ENCODE measurements at regions not wholly inside any gene's neighbourhood (a gene's known extent, or its start where the extent isn't known, plus 50 kb on each side); places are given as distances from the start of the nearest gene placed in this dataset.
"Not testable (repeated sequence)": the region's sequence is repeated elsewhere in the genome, so short reads cannot be mapped to it uniquely, and the experiment has no call there.

GRCh38 chr13:87186647-87187046 is 484.5 kb upstream of the SLITRK5 start:
- not testable (repeated sequence) for DNase-seq (ENCODE audit: low read depth, low spot score)

- DNase-seq (ENCODE audit: low read depth, low spot score): not testable (repeated sequence)
Measured at GRCh38 chr13:87191485-87191884, 479.7 kb upstream of the SLITRK5 start.

DNA sequence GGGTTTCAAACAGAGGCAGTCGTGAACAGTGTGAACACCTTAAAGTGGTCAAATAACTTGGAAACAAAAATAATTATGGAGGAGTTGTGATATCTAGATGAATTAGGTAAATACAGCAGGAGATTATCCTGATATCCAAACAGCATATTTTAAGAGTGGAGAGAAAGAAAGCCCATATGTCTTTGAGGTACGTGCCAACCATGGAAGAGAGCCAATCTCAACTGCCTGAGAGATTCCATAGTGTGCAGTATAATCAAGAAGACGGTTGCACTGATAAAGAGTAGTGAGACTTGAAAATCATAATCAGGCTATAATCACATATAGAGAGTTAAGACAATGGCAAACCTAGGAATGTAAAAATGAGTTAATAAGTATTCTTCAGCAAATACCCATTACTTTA is 472.8 kb upstream of the SLITRK5 start:
- no peak for DNase-seq (ENCODE audit: low read depth, low spot score)

- DNase-seq (ENCODE audit: low read depth, low spot score): no peak
Measured at GRCh38 chr13:87206708-87207107, 464.5 kb upstream of the SLITRK5 start.

- peak; percentile 11 for DNase-seq (ENCODE audit: low read depth, low spot score)
Measured at GRCh38 chr13:87207280-87208003, 463.7 kb upstream of the SLITRK5 start.

DNA sequence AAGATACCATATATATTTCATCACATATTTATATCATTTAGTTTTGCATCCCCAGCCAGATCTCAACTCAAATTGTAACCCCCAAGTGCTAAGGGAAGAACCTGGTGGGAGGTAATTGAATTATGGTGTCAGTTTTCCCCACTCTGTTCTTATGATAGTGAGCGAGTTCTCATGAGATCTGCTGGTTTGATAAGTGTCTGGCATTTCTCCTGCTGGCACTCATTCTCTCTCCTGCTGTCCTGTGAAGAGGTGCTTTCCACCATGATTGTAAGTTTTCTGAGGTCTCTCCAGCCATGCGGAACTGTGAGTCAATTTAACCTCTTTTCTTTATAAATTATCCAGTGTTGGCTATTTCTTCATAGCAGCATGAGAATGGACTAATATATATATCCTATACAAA is 462.5 kb upstream of the SLITRK5 start:
- DNase-seq (ENCODE audit: low read depth, low spot score): no peak

DNA sequence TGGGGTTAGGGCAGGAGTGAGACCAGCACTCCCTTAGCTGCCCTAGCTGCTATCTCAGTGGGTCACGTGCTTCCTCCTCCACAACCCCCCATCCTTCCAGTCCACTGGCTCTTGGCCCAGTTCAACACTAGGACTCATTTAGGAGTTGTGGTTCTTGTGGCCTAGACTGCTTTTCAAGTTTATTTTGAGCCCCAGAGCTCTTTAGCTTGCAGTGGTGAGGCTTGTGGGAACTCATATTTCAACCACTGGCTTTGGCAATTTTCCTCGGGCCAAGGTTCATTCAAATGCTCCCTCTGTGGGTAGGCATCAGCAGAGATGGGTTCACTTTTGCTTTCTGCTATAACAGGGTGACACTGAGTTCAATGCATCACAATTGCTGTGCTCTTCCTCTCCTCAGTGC is 436.2 kb upstream of the SLITRK5 start:
- DNase-seq (ENCODE audit: low read depth, low spot score): peak; percentile 93

GRCh38 chr13:87235621-87236020 is 435.6 kb upstream of the SLITRK5 start:
- DNase-seq (ENCODE audit: low read depth, low spot score): no peak

GRCh38 chr13:87244256-87244890 is 426.8 kb upstream of the SLITRK5 start:
- no peak for DNase-seq (ENCODE audit: low read depth, low spot score)

DNA sequence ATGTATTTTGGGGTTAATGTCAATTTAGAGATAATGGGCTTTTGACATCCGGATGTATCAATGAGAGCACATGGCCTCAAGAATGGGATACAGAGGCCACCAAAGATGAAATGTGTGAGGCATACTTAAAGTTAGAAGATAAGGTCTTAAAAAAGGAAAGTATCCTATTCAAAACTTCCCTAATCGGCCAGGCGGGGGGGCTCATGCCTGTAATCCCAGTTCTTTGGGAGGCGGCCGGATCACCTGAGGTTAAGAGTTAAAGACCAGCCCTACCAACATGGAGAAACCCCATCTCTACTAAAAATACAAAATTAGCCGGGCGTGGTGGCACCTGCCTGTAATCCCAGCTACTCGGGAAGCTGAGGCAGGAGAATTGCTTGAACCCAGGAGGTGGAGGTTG is 421.3 kb upstream of the SLITRK5 start:
- DNase-seq (ENCODE audit: low read depth, low spot score): not testable (repeated sequence)

GRCh38 chr13:87255394-87255793 is 415.8 kb upstream of the SLITRK5 start:
- no peak for DNase-seq (ENCODE audit: low read depth, low spot score)

GRCh38 chr13:87259479-87260083 is 411.6 kb upstream of the SLITRK5 start:
- DNase-seq (ENCODE audit: low read depth, low spot score): peak; percentile 11

DNA sequence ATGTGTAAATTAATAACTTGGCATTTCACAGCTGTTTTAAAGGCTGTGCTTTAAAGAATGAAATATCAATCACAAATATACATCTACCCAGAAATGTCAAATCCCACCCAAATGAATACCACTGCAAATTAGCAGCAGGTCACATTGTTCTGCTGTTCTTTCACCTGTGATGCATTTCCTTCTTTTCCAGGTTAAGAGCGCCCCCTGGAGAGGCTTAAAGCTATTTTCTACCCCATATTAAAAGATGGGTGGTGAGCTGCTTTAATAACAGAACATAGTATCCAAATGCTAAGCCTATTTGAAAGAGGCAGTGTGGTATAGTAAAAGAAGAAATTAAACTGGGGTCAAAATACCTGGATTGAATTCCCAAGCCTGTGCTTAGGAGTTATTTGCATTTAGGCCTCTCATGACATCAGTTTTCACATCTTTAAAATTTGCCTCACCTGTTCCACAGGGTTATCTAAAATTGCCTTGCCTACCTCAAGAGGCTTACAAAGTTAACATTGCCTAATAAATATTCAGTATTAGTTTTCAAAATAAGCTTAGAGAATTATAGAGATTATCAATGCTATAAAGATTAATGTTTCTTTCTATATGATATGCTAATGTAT is 396.9 kb upstream of the SLITRK5 start:
- peak; percentile 66 for DNase-seq (ENCODE audit: low read depth, low spot score)

GRCh38 chr13:87280139-87280538 is 391.0 kb upstream of the SLITRK5 start:
- DNase-seq (ENCODE audit: low read depth, low spot score): no peak

GRCh38 chr13:87287721-87288120 is 383.4 kb upstream of the SLITRK5 start:
- no peak for DNase-seq (ENCODE audit: low read depth, low spot score)

DNA sequence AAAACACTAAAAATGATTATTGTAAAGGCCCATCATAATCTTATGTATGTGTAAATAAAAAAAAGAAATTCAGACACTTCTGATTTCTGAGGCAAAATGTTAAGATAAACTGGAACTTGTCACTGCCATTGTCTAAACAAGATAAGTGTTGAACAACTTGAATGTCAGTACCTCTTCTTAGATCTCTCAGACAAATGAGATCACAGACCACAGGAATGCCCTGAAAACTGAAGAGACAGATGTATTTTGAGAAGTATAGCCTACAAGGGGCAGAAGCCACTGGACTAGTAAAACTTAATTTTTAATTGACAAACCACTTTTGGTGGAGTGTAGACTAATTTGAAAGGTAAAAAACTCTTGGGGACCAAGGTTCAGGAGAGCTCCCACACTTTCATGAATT is 375.5 kb upstream of the SLITRK5 start:
- peak; percentile 19 for DNase-seq (ENCODE audit: low read depth, low spot score)

DNA sequence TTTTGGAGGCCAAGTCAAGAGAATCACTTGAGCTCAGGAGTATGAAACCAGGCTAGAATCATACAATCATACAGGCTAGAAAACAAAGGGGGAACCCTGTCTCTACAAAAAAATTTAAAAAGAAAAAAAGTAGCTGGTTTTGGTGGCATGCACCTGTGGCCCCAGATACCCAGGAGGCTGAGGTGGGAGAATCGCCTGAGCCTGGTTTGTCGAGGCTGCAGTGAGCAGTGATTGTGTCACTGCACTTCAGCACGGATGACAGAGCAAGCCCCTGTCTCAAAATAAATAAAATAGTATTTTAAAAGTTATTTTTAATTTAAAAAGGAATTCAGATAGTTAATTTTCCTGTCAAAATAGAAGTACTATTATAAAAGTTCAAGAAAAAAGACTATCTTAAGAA is 369.1 kb upstream of the SLITRK5 start:
- no peak for DNase-seq (ENCODE audit: low read depth, low spot score)

GRCh38 chr13:87302931-87303330 is 368.2 kb upstream of the SLITRK5 start:
- no peak for DNase-seq (ENCODE audit: low read depth, low spot score)

DNA sequence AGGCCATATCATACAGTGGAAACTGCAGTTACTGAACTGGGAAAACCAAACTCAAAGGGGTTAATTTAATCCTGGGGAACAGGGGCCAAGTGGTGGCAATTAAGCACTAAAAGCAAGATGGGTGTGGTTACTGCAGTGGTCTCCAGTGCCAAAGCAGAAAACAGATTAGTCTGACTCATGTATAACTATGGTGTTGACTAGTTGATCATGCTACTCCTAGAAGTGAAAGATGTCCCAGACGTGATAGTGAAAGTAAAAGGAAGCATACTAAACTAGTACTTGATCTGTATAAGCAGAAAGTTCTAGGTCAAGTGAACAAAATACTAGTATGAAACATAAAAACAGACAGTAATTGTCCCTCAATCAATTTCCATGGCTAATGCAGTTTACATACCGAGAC is 360.0 kb upstream of the SLITRK5 start:
- no peak for DNase-seq (ENCODE audit: low read depth, low spot score)

GRCh38 chr13:87314822-87315221 is 356.3 kb upstream of the SLITRK5 start:
- DNase-seq (ENCODE audit: low read depth, low spot score): no peak

GRCh38 chr13:87322386-87322785 is 348.8 kb upstream of the SLITRK5 start:
- no peak for DNase-seq (ENCODE audit: low read depth, low spot score)

GRCh38 chr13:87324558-87324957 is 346.6 kb upstream of the SLITRK5 start:
- no peak for DNase-seq (ENCODE audit: low read depth, low spot score)

DNA sequence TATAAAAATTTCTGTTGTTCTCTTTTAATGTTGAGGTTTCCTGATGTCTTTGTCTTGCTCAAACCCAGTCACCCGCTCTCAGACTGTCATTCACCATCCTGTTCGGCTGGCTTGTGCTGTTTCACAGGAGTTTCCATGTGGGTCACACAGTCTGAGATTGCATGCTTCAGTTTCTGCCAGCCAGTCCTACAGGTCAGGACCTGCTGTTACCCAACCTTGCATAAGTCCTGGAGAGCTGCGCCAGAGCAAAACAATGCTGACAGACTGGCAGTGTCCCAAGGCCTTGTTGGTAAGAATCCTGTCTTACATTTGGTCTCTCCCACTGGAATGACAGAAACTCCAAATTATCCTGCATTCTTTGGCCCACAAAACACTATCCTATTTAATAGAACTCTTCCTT is 340.0 kb upstream of the SLITRK5 start:
- DNase-seq (ENCODE audit: low read depth, low spot score): peak; percentile 52
